Dermis blood vessel endothelial cell (primary cell): ENCODE measurements at regions not wholly inside any gene's neighbourhood (a gene's known extent, or its start where the extent isn't known, plus 50 kb on each side); places are given as distances from the start of the nearest gene placed in this dataset.
"Not testable (repeated sequence)": the region's sequence is repeated elsewhere in the genome, so short reads cannot be mapped to it uniquely, and the experiment has no call there.

Experiments
- DNase-seq: peaks from one replicate; pipeline ENCODE4 v3.0.0; 2010

GRCh38 chr16:29198731-29199521 lies 207.6 kb downstream of the NPIPB11 start:
- no peak for DNase-seq

GRCh38 chr16:29198231-29198630 lies 208.3 kb downstream of the NPIPB11 start:
- no peak for DNase-seq

GRCh38 chr16:29197494-29198100 lies 208.9 kb downstream of the NPIPB11 start:
- not testable (repeated sequence) for DNase-seq

- not testable (repeated sequence) for DNase-seq
Measured at GRCh38 chr16:29196746-29197145, 209.8 kb downstream of the NPIPB11 start.

- DNase-seq = not testable (repeated sequence)
Measured at GRCh38 chr16:29195116-29195872, 210.4 kb downstream of the LAT start.

GRCh38 chr16:29194185-29194844 lies 209.5 kb downstream of the LAT start:
- not testable (repeated sequence) for DNase-seq

- not testable (repeated sequence) for DNase-seq
Measured at GRCh38 chr16:29193634-29194033, 208.8 kb downstream of the LAT start.

GRCh38 chr16:29193248-29193574 lies 208.4 kb downstream of the LAT start:
- not testable (repeated sequence) for DNase-seq

- DNase-seq = no peak
Measured at GRCh38 chr16:29192329-29193247, 207.7 kb downstream of the LAT start.

GRCh38 chr16:29191636-29192180 lies 206.9 kb downstream of the LAT start:
- not testable (repeated sequence) for DNase-seq

GRCh38 chr16:29190553-29191431 lies 205.9 kb downstream of the LAT start:
- not testable (repeated sequence) for DNase-seq

GRCh38 chr16:29188806-29189205 lies 204.0 kb downstream of the LAT start:
- not testable (repeated sequence) for DNase-seq

GRCh38 chr16:29186306-29187220 lies 201.7 kb downstream of the LAT start:
- not testable (repeated sequence) for DNase-seq

- not testable (repeated sequence) for DNase-seq
Measured at GRCh38 chr16:29185872-29186271, 201.0 kb downstream of the LAT start.

- peak; percentile 24 for DNase-seq
Measured at GRCh38 chr16:29184738-29185438, 200.0 kb downstream of the LAT start.

GRCh38 chr16:29182940-29183868 lies 198.4 kb downstream of the LAT start:
- not testable (repeated sequence) for DNase-seq

- DNase-seq = no peak
Measured at GRCh38 chr16:29182501-29182900, 197.6 kb downstream of the LAT start.
